Femur (tissue), 1 donor: ENCODE measurements at regions not wholly inside any gene's neighbourhood (a gene's known extent, or its start where the extent isn't known, plus 50 kb on each side); places are given as distances from the start of the nearest gene placed in this dataset.
"Not testable (repeated sequence)": the region's sequence is repeated elsewhere in the genome, so short reads cannot be mapped to it uniquely, and the experiment has no call there.

Source experiments
- DNase-seq: peaks from one replicate; pipeline ENCODE4 v3.0.0-alpha.2; 2017

DNA sequence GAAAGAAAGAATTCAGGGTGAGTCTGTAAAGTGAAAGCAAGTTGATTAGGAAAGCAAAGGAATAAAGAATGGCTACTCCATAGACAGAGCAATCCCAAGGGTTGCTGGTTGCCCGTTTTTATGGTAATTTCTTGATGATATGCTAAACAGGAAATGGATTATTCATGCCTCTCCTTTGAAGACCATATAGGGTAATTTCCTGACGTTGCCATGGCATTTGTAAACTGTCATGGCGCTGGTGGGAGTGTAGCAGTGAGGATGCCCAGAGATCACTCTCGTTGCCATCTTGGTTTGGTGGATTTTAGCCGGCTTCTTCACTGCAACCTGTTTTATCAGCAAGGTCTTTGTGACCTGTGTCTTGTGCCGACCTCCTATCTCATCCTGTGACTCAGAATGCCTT lies 287.4 kb upstream of the ERCC4 start:
- DNase-seq: not testable (repeated sequence)

- no peak for DNase-seq
Measured at GRCh38 chr16:13633391-13633861, 286.5 kb upstream of the ERCC4 start.

GRCh38 chr16:13634253-13634652 lies 285.7 kb upstream of the ERCC4 start:
- DNase-seq: no peak

- no peak for DNase-seq
Measured at GRCh38 chr16:13634959-13635358, 285.0 kb upstream of the ERCC4 start.

DNA sequence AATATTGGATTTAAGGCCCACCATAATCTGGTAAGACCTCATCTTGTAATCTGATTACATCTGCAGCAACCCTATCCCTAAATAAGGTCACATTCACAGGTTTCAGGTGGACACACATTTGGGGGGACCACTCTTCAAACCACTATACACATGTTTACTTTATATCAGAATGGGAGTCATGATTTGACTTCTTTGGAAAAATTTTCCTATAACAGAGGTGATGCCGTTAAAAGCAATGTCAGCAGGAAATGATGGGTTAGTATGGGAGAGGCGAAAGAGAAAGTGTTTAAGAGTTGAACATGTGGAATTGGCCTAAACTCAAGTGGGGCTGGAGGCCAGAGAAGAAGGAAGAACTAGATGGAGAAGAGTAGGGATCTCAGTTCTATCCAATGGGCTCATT lies 281.7 kb upstream of the ERCC4 start:
- no peak for DNase-seq

DNA sequence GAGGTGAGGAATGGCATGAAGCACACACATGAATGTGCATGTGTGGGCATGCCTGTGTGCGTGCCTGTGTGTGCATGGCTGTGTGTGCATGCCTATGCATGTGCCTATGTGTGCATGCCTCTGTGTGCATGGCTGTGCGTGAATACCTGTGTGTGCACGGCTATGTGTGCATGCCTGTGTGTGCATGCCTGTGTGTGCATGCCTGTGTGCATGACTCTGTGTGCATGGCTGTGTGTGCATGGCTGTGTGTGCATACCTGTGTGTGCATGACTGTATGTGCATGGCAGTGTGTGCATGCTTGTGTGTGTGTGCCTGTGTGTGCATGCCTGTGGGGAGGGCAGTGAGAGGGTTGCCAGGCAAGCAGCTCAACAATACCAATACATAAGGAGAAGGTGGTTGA lies 276.5 kb upstream of the ERCC4 start:
- DNase-seq: no peak

DNA sequence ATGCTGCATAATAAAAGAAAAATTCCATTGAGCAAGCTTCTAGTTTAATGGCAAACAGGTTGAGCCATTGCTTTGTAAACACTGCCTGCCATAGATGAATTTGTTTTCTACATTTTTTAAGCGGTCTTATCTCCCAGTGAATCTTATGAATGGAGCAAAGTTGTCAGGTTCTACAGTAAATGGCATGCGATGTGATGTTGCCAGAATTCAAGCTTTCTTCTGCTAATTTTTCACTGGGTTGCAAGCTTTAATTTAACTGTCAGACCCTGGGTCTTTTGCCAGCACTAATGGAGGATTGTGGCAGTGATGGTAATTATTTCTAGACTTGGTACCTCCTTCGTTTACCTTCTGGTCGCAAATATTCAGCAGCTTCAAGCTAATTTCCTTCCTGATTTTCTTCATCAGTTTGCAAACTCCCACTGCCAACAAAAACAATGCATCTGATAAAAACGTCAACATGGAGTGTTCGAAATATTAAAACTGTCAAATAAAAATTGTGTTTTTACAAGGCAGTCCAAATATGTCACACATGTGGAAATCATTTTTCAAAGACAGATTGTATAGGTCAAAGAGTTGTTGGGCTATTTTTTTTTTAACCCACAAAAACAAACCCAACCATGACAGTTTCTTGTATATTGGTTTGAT lies 274.2 kb upstream of the ERCC4 start:
- DNase-seq: no peak

GRCh38 chr16:13660807-13661206 lies 259.1 kb upstream of the ERCC4 start:
- no peak for DNase-seq

DNA sequence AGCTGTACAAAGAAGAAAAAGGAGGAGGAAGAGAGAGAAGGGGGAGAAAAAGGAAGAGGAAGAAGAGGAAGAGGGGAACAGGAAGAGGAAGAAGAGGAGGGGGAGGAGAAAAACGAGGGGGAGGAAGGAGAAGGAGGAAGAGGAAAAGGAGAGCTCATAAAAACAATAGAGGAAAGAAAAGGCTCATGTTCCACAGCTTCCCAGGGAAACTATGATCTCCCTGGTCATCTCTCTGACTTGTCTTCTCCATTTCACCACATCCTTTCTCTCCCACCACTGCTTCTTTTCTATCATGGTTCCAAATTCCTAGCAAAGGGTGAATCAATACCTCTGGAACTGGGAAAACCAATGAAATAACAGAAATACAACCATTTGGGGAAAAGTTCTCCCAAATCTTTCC lies 254.1 kb upstream of the ERCC4 start:
- DNase-seq: no peak

- DNase-seq: no peak
Measured at GRCh38 chr16:13672196-13672595, 247.8 kb upstream of the ERCC4 start.

DNA sequence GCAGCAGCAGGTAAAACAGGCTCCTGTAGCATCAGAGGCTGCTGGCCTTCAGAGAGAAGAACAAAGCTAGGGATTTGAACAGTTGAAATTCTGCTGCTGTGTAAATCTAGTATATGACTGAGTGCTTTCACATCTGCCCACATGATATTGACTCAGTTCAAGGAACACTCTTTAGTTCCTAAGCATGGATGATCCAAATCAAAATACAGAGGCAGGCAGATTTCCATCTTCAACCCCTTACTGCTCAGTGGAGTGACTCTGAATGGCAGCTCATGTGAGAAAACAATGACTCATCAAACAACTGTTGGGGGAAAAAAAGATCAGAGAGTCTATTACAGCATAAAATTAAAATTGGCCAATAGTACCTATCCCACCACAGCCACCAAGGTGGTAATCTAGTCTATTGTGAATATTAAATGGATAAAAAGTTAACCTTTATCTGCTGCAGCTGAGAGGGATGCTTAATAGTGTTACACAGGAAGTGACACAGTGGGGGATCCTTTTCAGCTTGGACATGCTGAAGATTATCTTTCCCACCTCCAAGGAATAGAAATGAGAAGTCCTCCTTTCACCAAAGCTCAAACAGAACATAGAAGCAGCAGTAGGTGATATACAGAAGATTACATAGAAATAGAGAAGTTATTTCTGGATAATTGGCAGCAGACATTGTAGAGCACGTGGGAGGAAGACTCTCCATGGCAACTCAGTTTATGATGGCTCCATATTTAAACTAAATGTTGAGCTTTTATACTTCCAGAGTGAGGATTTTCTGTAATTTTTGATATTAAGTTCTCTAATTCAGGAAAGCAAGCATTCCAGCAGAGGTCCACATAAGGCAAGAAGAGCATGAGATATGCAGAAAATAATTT lies 239.7 kb upstream of the ERCC4 start:
- DNase-seq: no peak

DNA sequence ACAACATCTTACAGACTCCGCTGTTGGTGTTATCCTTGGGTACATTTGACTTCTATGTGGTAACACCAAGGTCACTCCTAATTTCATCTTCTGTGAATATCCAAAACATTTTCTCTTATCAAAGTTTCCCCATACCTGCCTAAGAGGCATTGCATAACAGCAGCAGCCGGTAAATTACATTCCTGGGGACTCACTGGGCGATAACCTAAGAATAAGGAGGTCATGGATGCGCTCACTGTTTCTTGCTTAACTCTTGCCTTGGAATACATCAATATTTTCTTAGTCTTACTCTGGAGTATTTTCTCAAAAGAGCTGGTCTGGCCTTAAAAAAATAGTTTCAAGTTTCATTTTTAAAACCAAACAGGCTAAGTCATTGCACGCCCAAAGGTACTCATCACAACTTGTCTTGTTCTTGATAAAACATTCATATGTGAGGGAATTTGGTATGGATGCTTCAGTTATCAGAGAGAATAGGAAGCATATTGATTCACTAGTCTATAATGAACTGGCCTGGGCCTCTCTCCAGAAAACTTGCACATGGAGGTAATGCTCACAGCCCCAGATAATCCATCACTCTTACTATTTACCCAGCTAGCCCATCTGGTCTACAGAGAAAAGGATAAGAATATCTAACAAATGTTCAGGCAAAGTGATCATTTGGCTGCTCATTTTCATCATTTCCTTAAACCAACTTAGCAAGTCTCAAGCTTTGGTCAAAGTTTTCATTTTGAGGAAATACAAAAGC lies 235.0 kb upstream of the ERCC4 start:
- no peak for DNase-seq

DNA sequence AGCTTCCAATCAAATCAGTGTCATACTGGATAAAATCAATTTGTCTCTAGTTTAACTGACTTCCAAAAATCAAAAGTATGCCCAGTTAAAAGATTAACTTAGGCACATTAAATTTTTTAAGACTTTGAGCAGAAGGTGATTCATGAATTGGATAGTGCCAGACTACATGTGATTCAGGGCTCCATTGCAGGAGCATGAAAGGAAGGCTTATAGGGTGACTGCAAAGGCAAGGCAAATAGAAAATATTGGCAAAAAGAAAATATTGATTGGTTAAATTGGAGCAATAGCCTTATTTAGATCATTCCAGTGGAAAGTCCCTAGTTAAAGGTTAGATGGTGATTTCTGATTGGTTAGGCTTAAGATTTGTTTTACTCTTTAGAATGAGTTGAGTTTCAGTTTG lies 223.9 kb upstream of the ERCC4 start:
- DNase-seq: no peak

DNA sequence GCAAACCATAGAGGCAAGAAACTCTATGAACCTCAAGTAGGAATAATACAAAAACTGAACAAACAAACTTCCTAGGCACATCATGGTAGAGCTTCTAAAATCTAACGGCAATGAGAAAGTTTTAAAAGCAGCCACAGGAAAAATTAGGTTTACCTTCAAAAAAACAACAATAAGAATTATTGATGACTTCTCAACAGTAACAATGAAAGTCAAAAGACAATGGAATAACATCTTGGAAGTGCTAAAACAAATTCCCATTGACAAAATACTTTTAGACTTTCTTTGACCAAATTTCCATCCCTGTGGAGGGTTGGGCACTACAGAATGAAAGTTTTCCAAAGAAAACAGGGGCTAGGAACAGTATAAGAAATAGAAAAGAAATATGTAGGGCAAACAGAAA lies 222.9 kb upstream of the ERCC4 start:
- DNase-seq: no peak

DNA sequence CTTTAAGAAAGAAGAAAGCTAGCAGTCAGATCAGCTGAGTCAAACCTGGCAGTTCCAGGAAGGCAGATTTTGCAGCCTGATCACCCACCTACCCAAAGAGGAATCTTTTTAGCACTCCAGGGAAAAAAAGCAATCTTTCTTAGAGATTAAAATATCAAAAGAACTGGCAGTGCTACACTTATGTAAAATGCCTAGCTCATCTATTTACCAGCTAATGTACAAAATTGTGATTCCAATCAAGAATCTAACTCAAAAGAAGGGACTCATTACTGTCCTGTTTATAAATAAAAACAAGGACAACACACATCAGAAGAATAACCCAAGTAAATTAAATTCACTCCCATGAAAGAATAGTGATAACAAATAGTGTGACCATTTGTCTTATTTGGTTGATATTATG lies 222.4 kb upstream of the ERCC4 start:
- DNase-seq: no peak

GRCh38 chr16:13702614-13703013 lies 217.3 kb upstream of the ERCC4 start:
- no peak for DNase-seq

- DNase-seq: no peak
Measured at GRCh38 chr16:13708347-13709120, 211.4 kb upstream of the ERCC4 start.

- no peak for DNase-seq
Measured at GRCh38 chr16:13718748-13719147, 201.2 kb upstream of the ERCC4 start.

- DNase-seq: no peak
Measured at GRCh38 chr16:13727943-13728342, 192.0 kb upstream of the ERCC4 start.

DNA sequence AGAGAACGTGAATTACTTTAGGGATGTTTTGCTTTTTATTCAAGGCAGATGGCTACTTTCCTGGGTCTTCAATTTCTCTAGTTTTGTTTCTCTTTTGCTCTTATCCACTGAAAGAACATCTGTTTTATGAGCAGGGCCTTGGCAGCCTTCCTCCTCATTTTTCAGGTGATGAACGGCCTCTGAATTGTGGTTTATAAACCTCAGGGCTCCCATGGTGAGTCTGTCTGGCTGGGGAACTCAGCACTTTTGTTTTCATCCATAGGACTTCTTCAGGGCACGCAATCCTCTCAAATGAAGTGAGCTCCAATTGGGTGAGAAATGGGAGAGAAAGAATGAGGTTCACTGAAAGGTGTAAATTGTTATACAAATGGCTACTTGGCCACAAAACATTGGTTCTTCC lies 186.4 kb upstream of the ERCC4 start:
- peak; percentile 25 for DNase-seq

DNA sequence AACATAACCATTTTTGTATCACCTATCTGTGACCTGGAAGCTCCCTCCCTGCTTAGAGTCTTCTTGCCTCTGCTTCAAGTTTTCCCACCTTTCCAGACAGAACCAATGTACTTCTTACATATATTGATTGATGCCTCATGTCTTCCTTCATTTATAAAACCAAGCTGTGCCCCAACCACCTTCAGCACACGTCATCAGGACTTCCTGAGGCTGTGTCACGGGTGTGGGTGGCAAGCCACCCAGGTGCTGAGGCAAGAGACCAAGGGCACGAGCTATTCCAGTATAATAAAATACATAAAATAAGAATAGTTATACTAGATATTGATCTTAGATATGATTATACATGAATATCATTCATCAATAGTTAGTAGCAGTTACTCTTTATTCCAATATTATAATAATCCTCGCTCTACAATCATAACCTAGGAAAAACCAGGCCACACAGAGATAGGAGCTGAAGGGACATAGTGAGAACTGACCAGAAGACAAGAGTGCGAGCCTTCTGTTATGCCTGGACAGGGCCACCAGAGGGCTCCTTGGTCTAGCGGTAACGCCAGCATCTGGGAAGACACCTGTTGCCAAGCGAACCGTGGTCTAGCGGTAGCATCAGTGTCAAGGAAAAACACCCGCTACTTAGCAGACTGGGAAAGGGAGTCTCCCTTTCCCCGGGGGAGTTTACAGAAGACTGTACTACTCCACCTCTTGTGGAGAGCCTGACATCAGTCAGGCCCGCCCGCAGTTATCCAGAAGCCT lies 180.2 kb upstream of the ERCC4 start:
- DNase-seq: not testable (repeated sequence)

DNA sequence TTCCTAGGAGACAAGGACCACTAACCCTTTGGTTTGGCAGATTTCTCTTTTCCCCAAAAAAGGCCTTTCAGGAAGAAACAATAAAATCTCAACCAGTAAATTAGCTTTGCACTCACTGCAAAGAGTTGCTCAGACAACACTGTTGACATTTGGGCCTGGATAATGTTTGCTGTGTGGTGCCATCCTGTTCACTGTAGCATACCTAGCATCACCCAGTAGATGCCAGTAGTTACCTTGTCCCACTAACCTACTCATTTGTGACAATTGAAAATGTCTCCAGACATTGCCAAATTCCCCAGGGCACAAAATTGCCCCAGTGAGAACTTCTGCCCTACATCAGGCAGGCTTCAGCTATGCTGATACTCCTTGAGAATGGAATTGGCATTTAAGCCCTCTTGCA lies 177.0 kb upstream of the ERCC4 start:
- DNase-seq: no peak
